ENCODE measurements at regions not wholly inside any gene's neighbourhood (a gene's known extent, or its start where the extent isn't known, plus 50 kb on each side); places are given as distances from the start of the nearest gene placed in this dataset.

DNA sequence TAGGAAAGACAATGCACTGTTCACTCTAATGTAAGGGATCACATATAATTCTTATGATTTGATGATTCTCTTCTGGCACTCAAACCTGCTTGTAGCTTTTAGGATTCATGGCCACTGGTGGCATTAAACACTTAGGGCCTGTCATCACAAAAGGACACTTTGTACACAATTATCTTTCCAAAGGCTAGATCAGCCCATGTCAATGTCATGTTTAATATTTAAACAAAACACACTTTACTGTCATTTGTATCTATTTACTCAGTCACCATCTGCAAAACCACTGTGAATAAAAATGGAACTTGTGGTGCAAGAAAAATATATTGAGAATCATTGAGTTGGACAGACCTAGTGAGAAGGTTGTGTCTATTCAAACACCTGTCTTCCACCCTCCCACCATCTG is 83.6 kb upstream of the TTC29 start:
- Histone ChIP-seq H3K4me3 (replicated peaks; ENCODE audit: insufficient read depth, low read length) (no peak overlapping the region), H3K27me3 (ENCODE audit: insufficient read depth, poor library complexity, severe bottlenecking) (no peaks in the 10 kb centered on the region), H3K27ac (replicated peaks) (no peak overlapping the region)
- DNase-seq (ENCODE audit: low read depth in 1 of 2, low spot score in 1 of 2): no peak
- TF ChIP-seq, protein P1, sequence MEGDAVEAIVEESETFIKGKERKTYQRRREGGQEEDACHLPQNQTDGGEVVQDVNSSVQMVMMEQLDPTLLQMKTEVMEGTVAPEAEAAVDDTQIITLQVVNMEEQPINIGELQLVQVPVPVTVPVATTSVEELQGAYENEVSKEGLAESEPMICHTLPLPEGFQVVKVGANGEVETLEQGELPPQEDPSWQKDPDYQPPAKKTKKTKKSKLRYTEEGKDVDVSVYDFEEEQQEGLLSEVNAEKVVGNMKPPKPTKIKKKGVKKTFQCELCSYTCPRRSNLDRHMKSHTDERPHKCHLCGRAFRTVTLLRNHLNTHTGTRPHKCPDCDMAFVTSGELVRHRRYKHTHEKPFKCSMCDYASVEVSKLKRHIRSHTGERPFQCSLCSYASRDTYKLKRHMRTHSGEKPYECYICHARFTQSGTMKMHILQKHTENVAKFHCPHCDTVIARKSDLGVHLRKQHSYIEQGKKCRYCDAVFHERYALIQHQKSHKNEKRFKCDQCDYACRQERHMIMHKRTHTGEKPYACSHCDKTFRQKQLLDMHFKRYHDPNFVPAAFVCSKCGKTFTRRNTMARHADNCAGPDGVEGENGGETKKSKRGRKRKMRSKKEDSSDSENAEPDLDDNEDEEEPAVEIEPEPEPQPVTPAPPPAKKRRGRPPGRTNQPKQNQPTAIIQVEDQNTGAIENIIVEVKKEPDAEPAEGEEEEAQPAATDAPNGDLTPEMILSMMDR (IDR thresholded peaks at IDR 0.05; ENCODE audit: insufficient read depth, low read length): no peak

DNA sequence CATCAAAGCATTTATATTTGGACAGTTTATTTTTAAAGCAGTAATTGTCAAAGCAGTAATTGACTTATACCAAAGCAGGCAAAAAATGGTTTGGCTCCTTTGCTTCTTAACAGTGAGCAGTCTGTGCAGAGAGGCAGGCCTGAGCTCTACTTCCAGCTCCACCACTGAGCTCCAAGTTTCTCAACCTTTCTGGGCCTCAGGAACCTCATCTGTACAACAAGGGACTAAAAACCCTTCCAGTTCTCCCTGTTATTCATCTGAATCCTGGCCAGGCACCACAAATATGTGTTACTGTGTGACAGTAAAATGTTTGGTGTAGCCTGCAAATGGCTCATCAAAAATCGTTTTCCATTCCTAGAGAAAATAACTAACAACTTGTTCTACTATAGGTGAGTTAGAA is 88.7 kb upstream of the TTC29 start:
- no peaks in the 10 kb centered on the region for H3K27me3 ChIP-seq (ENCODE audit: insufficient read depth, poor library complexity, severe bottlenecking)
- H3K27ac ChIP-seq (replicated peaks): no peak overlapping the region
- no peak for DNase-seq (ENCODE audit: low read depth in 1 of 2, low spot score in 1 of 2)
- TF ChIP-seq, protein P1 (IDR thresholded peaks at IDR 0.05; ENCODE audit: insufficient read depth, low read length): no peak
- TF ChIP-seq, protein P2, sequence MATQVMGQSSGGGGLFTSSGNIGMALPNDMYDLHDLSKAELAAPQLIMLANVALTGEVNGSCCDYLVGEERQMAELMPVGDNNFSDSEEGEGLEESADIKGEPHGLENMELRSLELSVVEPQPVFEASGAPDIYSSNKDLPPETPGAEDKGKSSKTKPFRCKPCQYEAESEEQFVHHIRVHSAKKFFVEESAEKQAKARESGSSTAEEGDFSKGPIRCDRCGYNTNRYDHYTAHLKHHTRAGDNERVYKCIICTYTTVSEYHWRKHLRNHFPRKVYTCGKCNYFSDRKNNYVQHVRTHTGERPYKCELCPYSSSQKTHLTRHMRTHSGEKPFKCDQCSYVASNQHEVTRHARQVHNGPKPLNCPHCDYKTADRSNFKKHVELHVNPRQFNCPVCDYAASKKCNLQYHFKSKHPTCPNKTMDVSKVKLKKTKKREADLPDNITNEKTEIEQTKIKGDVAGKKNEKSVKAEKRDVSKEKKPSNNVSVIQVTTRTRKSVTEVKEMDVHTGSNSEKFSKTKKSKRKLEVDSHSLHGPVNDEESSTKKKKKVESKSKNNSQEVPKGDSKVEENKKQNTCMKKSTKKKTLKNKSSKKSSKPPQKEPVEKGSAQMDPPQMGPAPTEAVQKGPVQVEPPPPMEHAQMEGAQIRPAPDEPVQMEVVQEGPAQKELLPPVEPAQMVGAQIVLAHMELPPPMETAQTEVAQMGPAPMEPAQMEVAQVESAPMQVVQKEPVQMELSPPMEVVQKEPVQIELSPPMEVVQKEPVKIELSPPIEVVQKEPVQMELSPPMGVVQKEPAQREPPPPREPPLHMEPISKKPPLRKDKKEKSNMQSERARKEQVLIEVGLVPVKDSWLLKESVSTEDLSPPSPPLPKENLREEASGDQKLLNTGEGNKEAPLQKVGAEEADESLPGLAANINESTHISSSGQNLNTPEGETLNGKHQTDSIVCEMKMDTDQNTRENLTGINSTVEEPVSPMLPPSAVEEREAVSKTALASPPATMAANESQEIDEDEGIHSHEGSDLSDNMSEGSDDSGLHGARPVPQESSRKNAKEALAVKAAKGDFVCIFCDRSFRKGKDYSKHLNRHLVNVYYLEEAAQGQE (IDR thresholded peaks at IDR 0.05; ENCODE audit: insufficient replicate concordance, low read depth): no peak
- no peak for TF ChIP-seq GABPA (IDR thresholded peaks at IDR 0.05; ENCODE audit: low read depth)
- TF ChIP-seq POLR2AphosphoS5 (IDR thresholded peaks at IDR 0.05; ENCODE audit: low read depth): no peak
- TF ChIP-seq SPI1 (IDR thresholded peaks at IDR 0.05; ENCODE audit: borderline replicate concordance, low read depth): no peak
- H3K4me3 ChIP-seq (replicated peaks; ENCODE audit: insufficient read depth, low read length): no peak overlapping the region

DNA sequence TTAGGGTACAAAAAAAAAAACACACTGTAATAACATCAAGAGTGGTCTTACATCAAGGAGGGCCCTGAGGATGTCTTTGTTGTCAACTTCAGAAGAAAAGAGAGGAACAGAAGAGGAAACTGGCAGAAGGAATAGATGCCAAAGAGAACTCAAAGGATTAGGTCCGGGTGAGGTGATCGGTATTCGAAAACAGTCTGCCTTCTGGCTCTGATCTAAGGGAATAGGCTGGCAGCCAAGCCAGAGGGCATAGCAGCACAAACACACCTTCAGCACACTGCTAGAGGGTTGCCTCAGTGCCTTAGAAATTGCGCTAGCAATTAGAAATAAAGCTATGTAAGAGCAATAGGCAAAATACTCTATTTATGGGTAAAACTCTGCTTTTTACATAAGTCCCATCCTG is 91.4 kb upstream of the TTC29 start:
- DNase-seq (ENCODE audit: low read depth in 1 of 2, low spot score in 1 of 2): no peak
- TF ChIP-seq POLR2AphosphoS5 (IDR thresholded peaks at IDR 0.05; ENCODE audit: low read depth): no peak
- TF ChIP-seq SPI1 (IDR thresholded peaks at IDR 0.05; ENCODE audit: borderline replicate concordance, low read depth): no peak
- TF ChIP-seq, protein P1 (IDR thresholded peaks at IDR 0.05; ENCODE audit: insufficient read depth, low read length): no peak
- TF ChIP-seq GABPA (IDR thresholded peaks at IDR 0.05; ENCODE audit: low read depth): no peak
- TF ChIP-seq, protein P2 (IDR thresholded peaks at IDR 0.05; ENCODE audit: insufficient replicate concordance, low read depth): no peak
- Histone ChIP-seq H3K27ac (replicated peaks) (no peak overlapping the region), H3K4me3 (replicated peaks; ENCODE audit: insufficient read depth, low read length) (no peak overlapping the region), H3K27me3 (ENCODE audit: insufficient read depth, poor library complexity, severe bottlenecking) (no peaks in the 10 kb centered on the region)

DNA sequence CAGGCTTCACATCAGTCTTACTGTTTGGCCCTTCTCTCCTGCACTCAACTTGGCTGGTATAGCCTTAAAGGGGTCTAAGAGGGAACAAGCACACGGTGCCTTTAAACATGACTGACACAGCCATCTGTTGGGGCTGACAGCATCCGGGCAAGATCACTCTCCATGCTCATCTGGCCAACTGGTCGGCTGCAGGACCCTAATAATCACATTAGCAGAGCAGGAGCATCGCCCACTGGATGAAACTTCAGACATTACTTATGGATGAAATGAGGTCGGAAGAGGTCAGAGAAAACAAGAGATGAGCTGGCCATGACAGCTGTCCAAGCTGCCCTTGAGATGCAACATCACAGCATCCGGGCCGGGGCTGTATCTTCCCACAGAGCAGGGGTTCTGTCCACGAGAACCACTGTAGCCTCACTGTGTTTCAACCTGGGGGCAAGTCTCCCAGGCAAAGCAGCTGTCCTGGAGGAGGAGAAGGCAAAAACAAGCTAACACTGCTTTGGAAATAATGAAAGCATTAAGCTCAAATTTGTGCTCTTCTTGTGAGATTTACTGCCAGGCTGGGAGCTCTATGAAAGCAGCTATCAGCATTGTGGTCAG is 94.4 kb upstream of the TTC29 start:
- no peak for DNase-seq (ENCODE audit: low read depth in 1 of 2, low spot score in 1 of 2)
- H3K27me3 ChIP-seq (ENCODE audit: insufficient read depth, poor library complexity, severe bottlenecking): no peaks in the 10 kb centered on the region
- TF ChIP-seq, protein P1 (IDR thresholded peaks at IDR 0.05; ENCODE audit: insufficient read depth, low read length): no peak
- no peak for TF ChIP-seq GABPA (IDR thresholded peaks at IDR 0.05; ENCODE audit: low read depth)
- TF ChIP-seq SPI1 (IDR thresholded peaks at IDR 0.05; ENCODE audit: borderline replicate concordance, low read depth): no peak
- no peak for TF ChIP-seq POLR2AphosphoS5 (IDR thresholded peaks at IDR 0.05; ENCODE audit: low read depth)
- no peak overlapping the region for H3K27ac ChIP-seq (replicated peaks)
- no peak overlapping the region for H3K4me3 ChIP-seq (replicated peaks; ENCODE audit: insufficient read depth, low read length)
